ENCODE measurements at regions not wholly inside any gene's neighbourhood (a gene's known extent, or its start where the extent isn't known, plus 50 kb on each side); places are given as distances from the start of the nearest gene placed in this dataset.

- TF ChIP-seq, protein P1, sequence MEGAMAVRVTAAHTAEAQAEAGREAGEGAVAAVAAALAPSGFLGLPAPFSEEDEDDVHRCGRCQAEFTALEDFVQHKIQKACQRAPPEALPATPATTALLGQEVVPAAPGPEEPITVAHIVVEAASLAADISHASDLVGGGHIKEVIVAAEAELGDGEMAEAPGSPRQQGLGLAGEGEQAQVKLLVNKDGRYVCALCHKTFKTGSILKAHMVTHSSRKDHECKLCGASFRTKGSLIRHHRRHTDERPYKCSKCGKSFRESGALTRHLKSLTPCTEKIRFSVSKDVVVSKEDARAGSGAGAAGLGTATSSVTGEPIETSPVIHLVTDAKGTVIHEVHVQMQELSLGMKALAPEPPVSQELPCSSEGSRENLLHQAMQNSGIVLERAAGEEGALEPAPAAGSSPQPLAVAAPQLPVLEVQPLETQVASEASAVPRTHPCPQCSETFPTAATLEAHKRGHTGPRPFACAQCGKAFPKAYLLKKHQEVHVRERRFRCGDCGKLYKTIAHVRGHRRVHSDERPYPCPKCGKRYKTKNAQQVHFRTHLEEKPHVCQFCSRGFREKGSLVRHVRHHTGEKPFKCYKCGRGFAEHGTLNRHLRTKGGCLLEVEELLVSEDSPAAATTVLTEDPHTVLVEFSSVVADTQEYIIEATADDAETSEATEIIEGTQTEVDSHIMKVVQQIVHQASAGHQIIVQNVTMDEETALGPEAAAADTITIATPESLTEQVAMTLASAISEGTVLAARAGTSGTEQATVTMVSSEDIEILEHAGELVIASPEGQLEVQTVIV (CRISPR knock-in tag; IDR thresholded peaks at IDR 0.05; ENCODE audit: borderline replicate concordance) = no peak
- TF ChIP-seq CTCF (IDR thresholded peaks at IDR 0.05 in 2 of 3, conservative IDR thresholded peaks at IDR 0.05 in 1 of 3; ENCODE audit: insufficient read depth in 2 of 3, low read depth in 1 of 3, low read length in 3 of 3) (no peak), SMARCC2 (IDR thresholded peaks at IDR 0.05; ENCODE audit: low read depth) (no peak), ATF6 (CRISPR knock-in tag; IDR thresholded peaks at IDR 0.05) (no peak), ZNF274 (IDR thresholded peaks at IDR 0.05; ENCODE audit: borderline replicate concordance, low read depth, low read length) (no peak), ATF7 (IDR thresholded peaks at IDR 0.05) (no peak), L3MBTL2 (IDR thresholded peaks at IDR 0.05) (no peak), RAD21 (CRISPR knock-in tag; conservative IDR thresholded peaks at IDR 0.05 in 1 of 2, IDR thresholded peaks at IDR 0.05 in 1 of 2) (no peak), ZBTB43 (CRISPR knock-in tag; IDR thresholded peaks at IDR 0.05) (no peak)
Observed at GRCh38 chr1:119302011-119302410, 66.6 kb upstream of the HAO2 start.
